ENCODE measurements at regions not wholly inside any gene's neighbourhood (a gene's known extent, or its start where the extent isn't known, plus 50 kb on each side); places are given as distances from the start of the nearest gene placed in this dataset.

GRCh38 chr18:56166914-56167313, 471.5 kb downstream of the TXNL1 start:
- H3K56ac ChIP-seq (ENCODE audit: insufficient read length, low read depth, low read length): no peak overlapping the region
- peaks cover 0 to 2% (median 0%) of the 10 kb centered on the region in 3 experiments; a peak in 1 of 7 replicates for H3K36me3 Mint-ChIP-seq (ENCODE audit: insufficient read depth in 1 of 3, low read depth in 3 of 3)
- H3K9me3 ChIP-seq (ENCODE audit: control insufficient read depth, low read depth, low read length): no peaks in the 10 kb centered on the region
- H2BK20ac ChIP-seq (ENCODE audit: low read depth, low read length, poor library complexity, severe bottlenecking): no peak overlapping the region
- no peaks in the 10 kb centered on the region for H3K79me2 ChIP-seq (ENCODE audit: insufficient read depth, low read length)
- no peaks in the 10 kb centered on the region for H3K79me1 ChIP-seq (ENCODE audit: insufficient read depth, low read depth, low read length, poor library complexity, severe bottlenecking)
- H3K27me3 Mint-ChIP-seq (ENCODE audit: low read depth): no peaks in the 10 kb centered on the region
- H3K4ac ChIP-seq (ENCODE audit: low read depth, low read length): no peak overlapping the region
- H3K27ac ChIP-seq (ENCODE audit: insufficient read length, low read depth, low read length): no peak overlapping the region
- no peaks in the 10 kb centered on the region for H3K23me2 ChIP-seq (ENCODE audit: insufficient read length, low read depth, low read length, poor library complexity, severe bottlenecking)
- no peak overlapping the region for H3K23ac ChIP-seq (ENCODE audit: insufficient read length, low read depth, low read length)
- no peak for DNase-seq
- no peak overlapping the region for H2BK15ac ChIP-seq (ENCODE audit: low read depth, low read length)
- H4K91ac ChIP-seq (ENCODE audit: insufficient read length, low read depth, low read length): no peak overlapping the region
- no peaks in the 10 kb centered on the region for H3K27me3 ChIP-seq (ENCODE audit: insufficient read depth, low read length)
- H3K4me2 ChIP-seq (ENCODE audit: insufficient read depth, insufficient read length, low read length): no peak overlapping the region
- H3K4me3 Mint-ChIP-seq: no peak overlapping the region
- no peak overlapping the region for H3T11ph ChIP-seq (ENCODE audit: low read length)
- H3K18ac ChIP-seq (ENCODE audit: insufficient read length, low read depth, low read length): no peak overlapping the region
- no peak overlapping the region for H3K14ac ChIP-seq (ENCODE audit: insufficient read depth, low read length)
- H3K9me3 Mint-ChIP-seq: no peaks in the 10 kb centered on the region; a peak in 1 of 5 replicates
- H4K20me1 ChIP-seq (ENCODE audit: control insufficient read depth, insufficient read depth, insufficient read length): no peaks in the 10 kb centered on the region
- H3K4me1 Mint-ChIP-seq: peaks cover 16 to 21% of the 10 kb centered on the region in 2 experiments
- no peak overlapping the region for H2BK5ac ChIP-seq (ENCODE audit: insufficient read length, low read length)
- H2BK12ac ChIP-seq (ENCODE audit: insufficient read length, low read depth, low read length): no peak overlapping the region
- no peak overlapping the region for H4K8ac ChIP-seq (replicated peaks; ENCODE audit: insufficient read length, low read depth, low read length)
- no peak overlapping the region for H2AFZ ChIP-seq (ENCODE audit: low read length)
- no peak overlapping the region for H2BK120ac ChIP-seq (ENCODE audit: low read depth, low read length, poor library complexity, severe bottlenecking)
- no peak overlapping the region for H4K5ac ChIP-seq (ENCODE audit: insufficient read length, low read depth, low read length)
- H3K9ac ChIP-seq (ENCODE audit: extremely low read depth, insufficient read length, low read length): no peak overlapping the region
- no peak overlapping the region for H2AK5ac ChIP-seq (ENCODE audit: insufficient read length, low read length)
- H3K27ac Mint-ChIP-seq: no peak overlapping the region; a peak in 1 of 7 replicates
- peaks cover 4% of the 10 kb centered on the region; the same call in 1 of the 2 replicates for H3K4me1 ChIP-seq (ENCODE audit: insufficient read depth, low read length)
- TF ChIP-seq, protein P1, sequence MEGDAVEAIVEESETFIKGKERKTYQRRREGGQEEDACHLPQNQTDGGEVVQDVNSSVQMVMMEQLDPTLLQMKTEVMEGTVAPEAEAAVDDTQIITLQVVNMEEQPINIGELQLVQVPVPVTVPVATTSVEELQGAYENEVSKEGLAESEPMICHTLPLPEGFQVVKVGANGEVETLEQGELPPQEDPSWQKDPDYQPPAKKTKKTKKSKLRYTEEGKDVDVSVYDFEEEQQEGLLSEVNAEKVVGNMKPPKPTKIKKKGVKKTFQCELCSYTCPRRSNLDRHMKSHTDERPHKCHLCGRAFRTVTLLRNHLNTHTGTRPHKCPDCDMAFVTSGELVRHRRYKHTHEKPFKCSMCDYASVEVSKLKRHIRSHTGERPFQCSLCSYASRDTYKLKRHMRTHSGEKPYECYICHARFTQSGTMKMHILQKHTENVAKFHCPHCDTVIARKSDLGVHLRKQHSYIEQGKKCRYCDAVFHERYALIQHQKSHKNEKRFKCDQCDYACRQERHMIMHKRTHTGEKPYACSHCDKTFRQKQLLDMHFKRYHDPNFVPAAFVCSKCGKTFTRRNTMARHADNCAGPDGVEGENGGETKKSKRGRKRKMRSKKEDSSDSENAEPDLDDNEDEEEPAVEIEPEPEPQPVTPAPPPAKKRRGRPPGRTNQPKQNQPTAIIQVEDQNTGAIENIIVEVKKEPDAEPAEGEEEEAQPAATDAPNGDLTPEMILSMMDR (conservative IDR thresholded peaks at IDR 0.05): no peak
